H1 (cell line): ENCODE measurements at regions not wholly inside any gene's neighbourhood (a gene's known extent, or its start where the extent isn't known, plus 50 kb on each side); places are given as distances from the start of the nearest gene placed in this dataset.

Source experiments
- EP300 ChIP-seq, 2 experiments: IDR thresholded peaks; 1 replicate in 1 of 2; 2 replicates in 1 of 2; pipeline ENCODE4 v1.6.1; 2011 to 2012; ENCODE audit warnings: low read depth in 2 of 2, low read length in 2 of 2, mild to moderate bottlenecking in 2 of 2, borderline replicate concordance in 1 of 2, inconsistent platforms in 1 of 2, moderate library complexity in 1 of 2
- HDAC2 ChIP-seq, 2 experiments: fragments of 300-600 bp in 1 of 2; sonication (generic) in 1 of 2; IDR thresholded peaks; 2 replicates each; pipeline ENCODE4 v1.6.1; 2011 to 2012; ENCODE audit warnings: low read depth in 2 of 2, low read length in 2 of 2, mild to moderate bottlenecking in 2 of 2, moderate library complexity in 2 of 2, borderline replicate concordance in 1 of 2, inconsistent platforms in 1 of 2
- TF ChIP-seq, protein P1 (sequence below), 3 experiments: IDR thresholded peaks; 1 replicate in 2 of 3; 2 replicates in 1 of 3; pipeline versions ENCODE4 v1.5.1 to v1.6.1; 2011; ENCODE audit warnings: low read length in 3 of 3, mild to moderate bottlenecking in 3 of 3, inconsistent platforms in 2 of 3, low read depth in 1 of 3, moderate library complexity in 1 of 3; ENCODE audit not compliant: insufficient read depth in 1 of 3; ENCODE audit errors: control extremely low read depth in 1 of 3

DNA sequence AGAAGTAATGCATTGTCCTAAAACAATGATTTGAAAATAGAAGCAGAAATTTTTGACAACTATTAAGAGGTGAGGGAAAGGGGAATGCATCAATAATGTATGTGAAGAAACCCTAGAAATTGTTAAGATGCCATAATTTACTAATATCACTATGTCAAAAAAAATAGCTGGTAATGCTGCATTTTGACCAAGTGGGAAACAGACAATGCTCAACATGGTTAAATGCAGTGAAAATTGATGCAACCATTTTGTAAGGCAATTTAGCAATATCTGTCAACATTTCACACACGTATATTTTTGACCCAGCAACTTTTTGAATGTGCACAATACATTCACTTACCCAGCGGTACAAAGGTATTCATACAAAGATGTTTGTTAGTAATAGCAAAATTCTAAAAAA is 381.6 kb downstream of the CDH11 start:
- TF ChIP-seq, protein P1, sequence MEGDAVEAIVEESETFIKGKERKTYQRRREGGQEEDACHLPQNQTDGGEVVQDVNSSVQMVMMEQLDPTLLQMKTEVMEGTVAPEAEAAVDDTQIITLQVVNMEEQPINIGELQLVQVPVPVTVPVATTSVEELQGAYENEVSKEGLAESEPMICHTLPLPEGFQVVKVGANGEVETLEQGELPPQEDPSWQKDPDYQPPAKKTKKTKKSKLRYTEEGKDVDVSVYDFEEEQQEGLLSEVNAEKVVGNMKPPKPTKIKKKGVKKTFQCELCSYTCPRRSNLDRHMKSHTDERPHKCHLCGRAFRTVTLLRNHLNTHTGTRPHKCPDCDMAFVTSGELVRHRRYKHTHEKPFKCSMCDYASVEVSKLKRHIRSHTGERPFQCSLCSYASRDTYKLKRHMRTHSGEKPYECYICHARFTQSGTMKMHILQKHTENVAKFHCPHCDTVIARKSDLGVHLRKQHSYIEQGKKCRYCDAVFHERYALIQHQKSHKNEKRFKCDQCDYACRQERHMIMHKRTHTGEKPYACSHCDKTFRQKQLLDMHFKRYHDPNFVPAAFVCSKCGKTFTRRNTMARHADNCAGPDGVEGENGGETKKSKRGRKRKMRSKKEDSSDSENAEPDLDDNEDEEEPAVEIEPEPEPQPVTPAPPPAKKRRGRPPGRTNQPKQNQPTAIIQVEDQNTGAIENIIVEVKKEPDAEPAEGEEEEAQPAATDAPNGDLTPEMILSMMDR (IDR thresholded peaks at IDR 0.05; ENCODE audit: control extremely low read depth in 1 of 3, insufficient read depth in 1 of 3, low read depth in 1 of 3, low read length in 3 of 3): no peak
- no peak for TF ChIP-seq EP300 (IDR thresholded peaks at IDR 0.05; ENCODE audit: borderline replicate concordance in 1 of 2, low read depth in 2 of 2, low read length in 2 of 2)
- TF ChIP-seq HDAC2 (IDR thresholded peaks at IDR 0.05; ENCODE audit: borderline replicate concordance in 1 of 2, low read depth in 2 of 2, low read length in 2 of 2): no peak
